HK-2 (cell line): ENCODE measurements at regions not wholly inside any gene's neighbourhood (a gene's known extent, or its start where the extent isn't known, plus 50 kb on each side); places are given as distances from the start of the nearest gene placed in this dataset.
"Not testable (repeated sequence)": the region's sequence is repeated elsewhere in the genome, so short reads cannot be mapped to it uniquely, and the experiment has no call there.

Experiments used
- DNase-seq: peaks from one replicate; pipeline ENCODE4 v3.0.0-alpha.2; 2018; ENCODE audit not compliant: unreplicated experiment

GRCh38 chr7:93830141-93830925, 60.2 kb downstream of the TFPI2 start:
- DNase-seq = no peak

DNA sequence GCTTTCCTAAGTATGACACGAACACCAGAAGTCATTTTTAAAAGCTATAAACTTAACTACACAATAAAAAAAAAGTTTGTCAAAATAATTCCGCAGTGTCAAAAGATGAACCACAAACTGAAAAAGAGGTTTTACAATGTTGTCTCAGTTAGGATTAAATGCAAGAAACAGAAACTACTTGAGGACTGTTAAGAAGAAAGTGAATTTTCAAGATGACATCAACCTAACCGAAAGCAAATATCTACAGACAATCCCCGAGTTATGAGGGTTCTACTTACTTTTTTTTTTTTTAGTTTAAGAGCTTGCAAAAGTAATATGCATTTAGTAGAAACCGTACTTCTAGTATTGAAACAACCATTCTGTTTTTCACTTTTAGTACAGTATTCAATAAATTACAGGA, 62.3 kb downstream of the TFPI2 start:
- no peak for DNase-seq

DNA sequence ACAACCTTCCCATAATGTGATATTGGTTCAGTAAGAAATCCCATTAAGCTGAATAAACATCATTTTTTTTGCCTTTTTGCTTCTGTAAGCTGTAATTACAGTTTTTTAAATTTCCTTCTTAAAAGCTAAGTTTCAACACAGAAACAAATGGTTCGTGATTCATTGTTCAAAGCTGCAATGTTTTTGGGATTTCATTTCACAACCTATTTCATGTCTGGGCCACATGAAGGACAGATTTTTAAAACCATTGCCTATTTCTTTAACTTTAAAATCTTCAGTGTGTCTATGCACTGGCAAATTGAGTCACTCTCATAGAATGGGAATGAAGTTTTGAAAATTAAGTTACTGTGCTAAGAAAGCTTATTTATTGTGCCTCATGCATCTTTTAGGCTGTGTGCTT, 66.9 kb downstream of the TFPI2 start:
- no peak for DNase-seq

DNA sequence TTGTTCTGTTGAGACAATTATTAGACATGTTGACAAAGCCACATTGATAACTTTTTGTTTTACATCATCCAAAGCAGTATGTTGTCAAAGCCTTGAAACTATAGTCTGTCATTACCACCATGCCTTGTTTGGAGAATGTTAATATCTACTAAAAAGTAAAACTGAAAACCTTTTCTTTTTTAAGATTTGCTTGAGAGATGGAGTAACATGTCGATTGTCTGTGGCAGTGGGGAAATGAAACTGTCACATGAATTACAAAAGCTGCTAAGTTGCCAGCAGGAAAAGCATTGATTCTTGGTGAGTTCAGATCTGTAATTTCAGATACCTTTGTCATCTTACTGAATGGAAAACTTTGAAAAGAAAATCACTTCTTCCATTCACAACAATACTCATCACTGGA, 69.1 kb downstream of the TFPI2 start:
- DNase-seq = no peak

DNA sequence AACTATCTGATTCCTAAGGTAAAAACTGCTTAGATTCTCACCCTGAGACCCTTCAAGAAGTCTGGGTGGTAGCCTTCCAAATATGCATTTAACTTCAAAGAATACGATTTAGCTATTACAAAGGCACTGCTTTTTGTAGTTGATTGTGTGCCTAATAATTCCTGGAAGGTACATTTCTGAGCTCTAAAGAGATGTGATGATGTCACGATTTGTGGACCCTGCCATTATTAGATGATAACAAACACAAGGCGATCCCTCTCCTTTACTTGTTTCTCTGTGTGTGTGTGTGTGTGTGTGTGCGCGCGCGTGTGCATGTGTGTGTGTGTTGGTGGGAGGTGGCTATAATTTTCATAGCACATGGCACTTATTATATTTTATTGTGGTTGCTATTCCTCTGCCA, 70.9 kb downstream of the TFPI2 start:
- DNase-seq = no peak

- no peak for DNase-seq
These were observed 73.0 kb downstream of the TFPI2 start for GRCh38 chr7:93817526-93817925.

DNA sequence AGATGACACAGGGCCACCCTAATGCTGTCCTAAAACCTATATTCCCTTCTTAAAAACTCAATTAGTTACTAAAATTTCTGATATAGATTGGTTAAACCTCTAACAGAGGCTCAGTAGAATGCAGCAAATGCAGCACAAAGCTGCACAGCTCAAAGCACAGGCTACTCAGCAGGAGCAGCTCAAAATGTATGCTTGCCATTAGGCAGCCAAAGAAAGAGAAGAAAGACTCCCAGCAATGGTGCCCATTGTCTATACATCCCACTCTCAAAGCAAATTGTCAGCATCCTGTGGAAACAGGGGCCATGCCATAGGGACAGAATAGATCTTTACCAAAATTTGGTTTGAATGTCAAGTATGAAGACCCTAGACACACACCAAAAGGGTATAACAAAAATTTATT, 73.5 kb downstream of the TFPI2 start:
- DNase-seq = no peak

DNA sequence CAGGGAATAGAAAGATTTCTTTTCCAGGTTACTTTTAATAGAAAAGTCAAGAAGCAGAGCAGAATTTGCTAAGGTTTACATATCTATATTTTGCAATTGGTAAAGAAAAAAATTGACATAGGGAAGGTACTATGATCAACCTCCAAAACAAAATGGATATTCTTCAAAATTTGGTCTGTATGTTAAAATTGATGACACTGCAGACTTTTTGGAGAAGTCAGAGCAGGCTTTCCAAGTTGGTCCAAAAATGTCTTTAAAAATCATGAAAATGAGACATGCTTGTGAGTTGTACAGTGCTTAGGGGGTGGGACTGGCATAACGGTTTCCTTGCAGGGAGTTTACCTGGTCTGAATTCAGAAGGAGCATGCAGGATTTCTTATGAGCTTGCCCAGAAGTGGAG, 77.0 kb downstream of the TFPI2 start:
- DNase-seq = no peak

DNA sequence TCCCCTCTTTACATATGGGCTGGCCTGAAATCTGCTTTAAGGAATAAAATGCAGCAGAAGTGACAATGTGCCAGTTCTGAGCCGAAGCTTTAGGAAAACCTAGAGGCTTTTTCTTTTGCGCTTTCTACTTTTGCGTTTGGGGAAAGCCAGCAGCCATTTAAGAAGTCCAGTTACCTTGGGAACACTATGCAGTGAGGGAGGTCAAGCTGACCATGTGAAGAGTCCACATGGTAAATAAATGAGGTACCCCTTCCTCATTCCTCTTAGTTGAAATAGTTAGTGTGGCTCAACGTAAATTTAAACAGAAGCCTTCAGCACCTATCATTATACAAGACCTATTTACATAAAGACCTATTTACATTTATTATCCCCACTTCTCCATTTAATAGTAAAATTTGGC, 78.5 kb downstream of the TFPI2 start:
- no peak for DNase-seq

GRCh38 chr7:93811198-93811597, 79.4 kb downstream of the TFPI2 start:
- no peak for DNase-seq

GRCh38 chr7:93810561-93810960, 80.0 kb downstream of the TFPI2 start:
- DNase-seq = no peak

DNA sequence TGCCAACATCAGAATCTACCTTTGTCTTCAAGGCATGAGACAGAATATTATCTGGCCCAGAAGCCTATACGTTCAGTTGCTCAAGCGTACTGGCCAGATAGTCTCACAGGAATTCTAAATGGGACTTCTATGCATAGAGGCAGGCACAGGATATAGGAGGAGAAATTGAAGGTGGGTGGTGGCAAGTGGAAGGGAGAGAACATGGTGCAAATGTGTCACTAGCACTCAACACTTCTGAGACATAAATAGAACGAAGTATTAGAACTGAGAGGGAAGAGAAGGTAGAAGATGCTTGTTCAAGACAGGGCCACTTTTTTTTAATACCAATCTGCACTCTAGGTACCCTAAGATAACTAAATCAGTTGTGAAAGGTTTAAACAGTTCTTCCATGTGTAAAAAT, 85.8 kb downstream of the TFPI2 start:
- no peak for DNase-seq

DNA sequence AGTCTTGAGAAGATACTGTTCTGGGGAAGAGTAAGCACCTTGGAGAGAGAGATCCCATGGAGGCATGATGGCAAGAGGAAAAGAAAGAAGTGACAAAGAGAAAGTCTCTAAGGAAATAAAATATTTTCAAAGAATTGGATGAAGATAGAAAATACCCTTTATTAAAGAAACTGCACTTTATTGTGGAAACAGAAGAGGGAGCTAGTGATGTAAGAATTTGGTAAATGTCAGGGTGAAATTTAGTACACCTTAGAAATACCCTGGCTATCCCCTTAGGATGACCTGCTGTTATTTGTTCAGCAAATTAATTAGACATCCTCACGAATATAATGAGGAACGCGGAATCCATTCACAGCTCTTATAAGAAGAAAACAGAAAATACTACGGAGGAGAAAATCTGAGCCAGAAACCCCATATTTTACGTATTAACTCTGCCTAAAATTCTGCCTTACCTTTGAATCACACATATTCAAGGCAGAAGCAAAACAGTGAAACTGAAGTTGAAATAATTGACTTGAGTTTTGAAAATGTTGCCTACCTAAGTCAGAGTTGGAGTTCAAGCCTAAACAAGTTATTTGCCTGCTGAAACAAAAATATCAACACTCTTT, 90.7 kb downstream of the TFPI2 start:
- DNase-seq = no peak

DNA sequence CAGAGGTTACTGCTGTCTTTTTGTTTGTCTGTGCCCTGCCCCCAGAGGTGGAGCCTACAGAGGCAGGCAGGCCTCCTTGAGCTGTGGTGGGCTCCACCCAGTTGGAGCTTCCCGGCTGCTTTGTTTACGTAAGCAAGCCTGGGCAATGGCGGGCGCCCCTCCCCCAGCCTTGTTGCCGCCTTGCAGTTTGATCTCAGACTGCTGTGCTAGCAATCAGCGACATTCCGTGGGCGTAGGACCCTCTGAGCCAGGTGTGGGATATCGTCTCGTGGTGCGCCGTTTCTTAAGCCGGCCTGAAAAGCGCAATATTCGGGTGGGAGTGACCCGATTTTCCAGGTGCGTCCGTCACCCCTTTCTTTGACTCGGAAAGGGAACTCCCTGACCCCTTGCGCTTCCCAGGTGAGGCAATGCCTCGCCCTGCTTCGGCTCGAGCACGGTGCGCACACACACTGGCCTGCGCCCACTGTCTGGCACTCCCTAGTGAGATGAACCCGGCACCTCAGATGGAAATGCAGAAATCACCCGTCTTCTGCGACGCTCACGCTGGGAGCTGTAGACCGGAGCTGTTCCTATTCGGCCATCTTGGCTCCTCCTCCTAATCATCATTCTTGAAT, 97.4 kb downstream of the TFPI2 start:
- not testable (repeated sequence) for DNase-seq

DNA sequence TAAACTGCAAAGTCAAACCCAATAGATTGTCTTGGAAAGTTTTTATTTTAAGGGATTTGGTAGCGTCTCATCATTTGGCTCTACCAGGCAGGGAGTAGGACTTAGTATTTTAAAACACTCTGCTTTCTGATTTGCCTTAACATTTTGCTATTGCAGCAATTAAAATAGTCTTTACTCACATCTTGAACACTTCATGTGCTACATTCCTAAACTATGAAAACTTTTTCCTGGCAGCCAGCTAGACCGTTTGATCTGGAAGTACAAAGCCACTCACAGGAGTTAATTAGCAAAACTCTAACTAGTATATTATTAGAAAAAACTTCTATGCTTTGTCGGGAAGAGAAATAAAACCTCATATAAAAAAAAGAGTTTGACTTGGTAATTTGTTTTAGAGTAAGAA, 111.4 kb downstream of the TFPI2 start:
- no peak for DNase-seq

GRCh38 chr7:93778384-93778783, 112.2 kb downstream of the TFPI2 start:
- no peak for DNase-seq

DNA sequence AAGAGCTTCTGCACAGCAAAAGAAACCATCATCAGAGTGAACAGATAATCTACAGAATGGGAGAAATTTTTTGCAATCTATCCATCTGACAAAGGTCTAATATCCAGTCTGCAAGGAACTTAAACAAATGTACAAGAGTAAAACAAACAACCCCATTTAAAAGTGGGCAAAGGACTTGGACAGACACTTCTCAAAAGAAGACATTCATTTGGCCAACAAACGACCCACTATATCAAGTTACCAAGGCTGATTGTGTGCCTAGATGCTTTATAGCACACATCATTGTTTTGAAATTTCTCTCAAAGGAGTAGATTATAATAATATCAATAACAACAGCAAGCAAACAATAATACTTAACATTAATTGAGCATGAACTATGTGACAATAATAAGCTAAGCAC, 117.1 kb downstream of the TFPI2 start:
- DNase-seq = no peak

DNA sequence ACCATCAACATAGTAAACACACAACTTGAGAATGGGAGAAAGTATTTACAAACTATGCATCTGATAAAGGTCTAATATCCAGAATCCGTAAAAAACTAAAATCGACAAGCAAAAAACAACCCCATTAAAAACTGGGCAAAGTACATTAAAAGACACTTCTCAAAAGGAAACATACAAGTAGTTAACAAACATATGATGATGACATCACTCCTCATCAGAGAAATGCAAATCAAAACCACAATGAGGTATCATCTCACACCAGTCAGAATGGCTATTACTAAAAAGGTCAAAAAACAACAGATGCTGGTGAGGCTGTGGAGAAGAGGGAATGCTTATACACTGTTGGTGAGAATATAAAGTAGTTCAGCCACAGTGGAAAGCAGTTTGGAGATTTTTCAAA, 125.1 kb downstream of the TFPI2 start:
- no peak for DNase-seq

GRCh38 chr7:93758631-93759030, 131.9 kb downstream of the TFPI2 start:
- no peak for DNase-seq

- no peak for DNase-seq
These were observed 133.1 kb downstream of the TFPI2 start for GRCh38 chr7:93757426-93757825.

DNA sequence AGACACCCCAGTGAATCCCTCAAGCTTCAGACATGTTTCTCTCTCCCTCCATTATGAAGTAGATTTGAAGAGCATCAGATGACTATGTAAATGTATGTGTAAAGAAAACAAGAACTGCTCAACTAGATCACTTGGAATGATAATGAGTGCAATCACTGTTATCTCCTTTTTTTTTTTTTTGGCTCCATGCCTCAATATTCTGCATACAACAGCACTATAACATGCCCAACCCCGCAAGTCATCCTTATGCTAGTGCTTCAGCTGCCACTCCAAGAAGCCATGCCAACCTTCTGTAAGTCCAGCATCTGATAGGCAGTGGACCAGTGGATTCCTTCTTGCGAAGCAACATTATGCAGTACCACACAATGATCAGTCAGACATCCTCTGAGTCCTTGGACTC, 133.7 kb downstream of the TFPI2 start:
- no peak for DNase-seq

DNA sequence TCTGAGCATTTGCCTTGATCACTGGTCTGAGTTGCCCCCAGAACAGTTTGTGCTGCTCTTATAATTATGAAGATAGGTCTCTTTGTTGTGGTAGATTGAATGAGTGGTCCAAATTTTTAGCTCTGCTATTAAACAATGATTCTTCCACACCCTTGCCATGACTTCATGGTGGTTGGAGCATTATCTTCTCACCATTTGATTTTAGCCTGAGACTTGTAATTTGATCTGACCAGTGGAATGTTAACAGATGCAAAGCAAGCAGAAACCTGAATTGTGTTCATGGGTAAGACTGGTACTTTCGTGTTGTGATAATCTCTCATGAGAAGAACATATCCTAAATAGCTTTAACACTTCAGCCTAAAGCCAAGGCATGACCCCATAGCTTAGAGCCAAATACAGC, 139.1 kb downstream of the TFPI2 start:
- DNase-seq = no peak

GRCh38 chr7:93750986-93751385, 139.6 kb downstream of the TFPI2 start:
- no peak for DNase-seq
